Memory B cell (primary cell): ENCODE measurements at regions not wholly inside any gene's neighbourhood (a gene's known extent, or its start where the extent isn't known, plus 50 kb on each side); places are given as distances from the start of the nearest gene placed in this dataset.

Source experiments
- ATAC-seq: fragments of 150-1000 bp; cut with Tn5 transposase; 2 replicates; pipeline ENCODE4 v1.10.0; 2021; ENCODE audit warnings: low read depth, mild to moderate bottlenecking, moderate library complexity
- DNase-seq, 2 donors: peaks; one replicate each; pipeline ENCODE4 v3.0.0; 2022; ENCODE audit warnings: low spot score in 2 of 2
- H3K27ac Mint-ChIP-seq: one replicate; pipeline ENCODE4 v1.8.0; 2022; ENCODE audit warnings: mild to moderate bottlenecking, moderate library complexity, mixed read lengths
- H3K27me3 Mint-ChIP-seq: one replicate; pipeline ENCODE4 v1.8.0; 2022; ENCODE audit warnings: mixed read lengths
- H3K36me3 Mint-ChIP-seq: one replicate; pipeline ENCODE4 v1.8.0; 2022; ENCODE audit warnings: mild to moderate bottlenecking, mixed read lengths
- H3K4me1 Mint-ChIP-seq: one replicate; pipeline ENCODE4 v1.8.0; 2022; ENCODE audit warnings: mixed read lengths
- H3K4me3 Mint-ChIP-seq: one replicate; pipeline ENCODE4 v1.8.0; 2022; ENCODE audit warnings: mild to moderate bottlenecking, moderate library complexity, mixed read lengths
- H3K9me3 Mint-ChIP-seq: one replicate; pipeline ENCODE4 v1.8.0; 2022; ENCODE audit warnings: mixed read lengths

- Mint-ChIP-seq H3K4me1 (no peaks in the 10 kb centered on the region), H3K27me3 (peaks cover 8% of the 10 kb centered on the region), H3K27ac (no peak overlapping the region), H3K36me3 (no peaks in the 10 kb centered on the region), H3K9me3 (peaks cover 4% of the 10 kb centered on the region), H3K4me3 (no peak overlapping the region)
- ATAC-seq (no peak), DNase-seq (no peak)
Measured at GRCh38 chr1:5658340-5659316, 333.6 kb downstream of the NPHP4 start.

- DNase-seq (no peak), ATAC-seq (no peak)
- H3K36me3 Mint-ChIP-seq = peaks cover 2% of the 10 kb centered on the region
- H3K27me3 Mint-ChIP-seq = peaks cover 9% of the 10 kb centered on the region
- no peak overlapping the region for H3K4me3 Mint-ChIP-seq
- H3K4me1 Mint-ChIP-seq = no peaks in the 10 kb centered on the region
- H3K9me3 Mint-ChIP-seq = peaks cover 7% of the 10 kb centered on the region
- H3K27ac Mint-ChIP-seq = no peak overlapping the region
Measured at GRCh38 chr1:5651964-5652821, 340.0 kb downstream of the NPHP4 start.

GRCh38 chr1:5651473-5651872 is 340.8 kb downstream of the NPHP4 start:
- peaks cover 10% of the 10 kb centered on the region for H3K9me3 Mint-ChIP-seq
- no peak overlapping the region for H3K4me3 Mint-ChIP-seq
- H3K27ac Mint-ChIP-seq = no peak overlapping the region
- H3K36me3 Mint-ChIP-seq = peaks cover 5% of the 10 kb centered on the region
- no peak for DNase-seq
- ATAC-seq = no peak
- H3K27me3 Mint-ChIP-seq = peaks cover 14% of the 10 kb centered on the region
- no peaks in the 10 kb centered on the region for H3K4me1 Mint-ChIP-seq

DNA sequence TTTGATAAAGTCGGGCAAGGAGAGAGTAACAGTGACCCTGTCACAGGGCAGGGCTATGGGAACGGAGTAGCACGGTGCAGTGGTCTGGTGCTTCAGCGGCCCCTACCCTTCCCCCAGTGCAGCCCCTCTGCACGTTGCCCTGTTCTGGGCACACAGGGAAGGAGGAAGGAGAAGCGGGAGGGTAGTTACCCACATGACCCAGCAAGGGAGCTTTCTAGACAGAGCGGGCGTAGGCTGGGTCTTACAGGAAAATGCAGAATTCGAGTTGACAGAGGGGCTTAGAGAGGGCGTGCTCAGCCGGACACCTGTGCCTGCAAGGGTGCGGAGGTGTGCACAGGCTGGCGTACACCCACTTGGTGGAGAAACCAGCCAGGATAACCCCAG is 341.2 kb downstream of the NPHP4 start:
- H3K27me3 Mint-ChIP-seq = peaks cover 15% of the 10 kb centered on the region
- H3K27ac Mint-ChIP-seq = no peak overlapping the region
- H3K9me3 Mint-ChIP-seq = peaks cover 13% of the 10 kb centered on the region
- peaks cover 5% of the 10 kb centered on the region for H3K36me3 Mint-ChIP-seq
- H3K4me3 Mint-ChIP-seq = no peak overlapping the region
- no peak for DNase-seq
- no peak for ATAC-seq
- H3K4me1 Mint-ChIP-seq = no peaks in the 10 kb centered on the region

- H3K9me3 Mint-ChIP-seq = peaks cover 11% of the 10 kb centered on the region
- H3K4me3 Mint-ChIP-seq = no peak overlapping the region
- no peaks in the 10 kb centered on the region for H3K4me1 Mint-ChIP-seq
- ATAC-seq (no peak), DNase-seq (no peak)
- H3K36me3 Mint-ChIP-seq = peaks cover 5% of the 10 kb centered on the region
- H3K27me3 Mint-ChIP-seq = peaks cover 16% of the 10 kb centered on the region
- no peak overlapping the region for H3K27ac Mint-ChIP-seq
Measured at GRCh38 chr1:5650283-5651026, 341.8 kb downstream of the NPHP4 start.

DNA sequence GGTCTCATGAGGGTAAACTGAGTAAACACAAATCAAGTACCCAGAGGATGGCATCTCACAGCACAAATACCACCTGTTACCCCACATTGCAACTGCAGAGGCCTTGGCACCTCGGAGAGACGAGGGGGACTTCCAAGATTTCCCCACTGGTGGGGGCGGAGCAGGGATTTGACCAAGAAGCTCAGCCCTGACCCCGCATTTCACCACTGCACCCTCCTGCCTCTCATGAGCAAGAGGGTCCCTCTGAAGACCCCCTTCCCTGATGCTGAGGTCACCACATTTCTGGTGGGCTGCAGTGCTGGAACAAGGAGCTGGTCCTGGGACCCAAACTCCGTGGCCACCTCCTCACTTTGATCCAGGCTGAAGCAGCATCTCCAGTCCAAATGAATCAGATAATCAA is 342.4 kb downstream of the NPHP4 start:
- Mint-ChIP-seq H3K27me3 (peaks cover 16% of the 10 kb centered on the region), H3K9me3 (peaks cover 12% of the 10 kb centered on the region), H3K27ac (no peak overlapping the region), H3K4me1 (no peaks in the 10 kb centered on the region), H3K36me3 (peaks cover 5% of the 10 kb centered on the region), H3K4me3 (no peak overlapping the region)
- no peak for DNase-seq
- ATAC-seq = no peak

GRCh38 chr1:5649166-5649551 is 343.1 kb downstream of the NPHP4 start:
- Mint-ChIP-seq H3K36me3 (peaks cover 5% of the 10 kb centered on the region), H3K27me3 (peaks cover 16% of the 10 kb centered on the region), H3K27ac (no peak overlapping the region), H3K4me1 (no peaks in the 10 kb centered on the region), H3K4me3 (no peak overlapping the region), H3K9me3 (peaks cover 12% of the 10 kb centered on the region)
- ATAC-seq = no peak
- no peak for DNase-seq

DNA sequence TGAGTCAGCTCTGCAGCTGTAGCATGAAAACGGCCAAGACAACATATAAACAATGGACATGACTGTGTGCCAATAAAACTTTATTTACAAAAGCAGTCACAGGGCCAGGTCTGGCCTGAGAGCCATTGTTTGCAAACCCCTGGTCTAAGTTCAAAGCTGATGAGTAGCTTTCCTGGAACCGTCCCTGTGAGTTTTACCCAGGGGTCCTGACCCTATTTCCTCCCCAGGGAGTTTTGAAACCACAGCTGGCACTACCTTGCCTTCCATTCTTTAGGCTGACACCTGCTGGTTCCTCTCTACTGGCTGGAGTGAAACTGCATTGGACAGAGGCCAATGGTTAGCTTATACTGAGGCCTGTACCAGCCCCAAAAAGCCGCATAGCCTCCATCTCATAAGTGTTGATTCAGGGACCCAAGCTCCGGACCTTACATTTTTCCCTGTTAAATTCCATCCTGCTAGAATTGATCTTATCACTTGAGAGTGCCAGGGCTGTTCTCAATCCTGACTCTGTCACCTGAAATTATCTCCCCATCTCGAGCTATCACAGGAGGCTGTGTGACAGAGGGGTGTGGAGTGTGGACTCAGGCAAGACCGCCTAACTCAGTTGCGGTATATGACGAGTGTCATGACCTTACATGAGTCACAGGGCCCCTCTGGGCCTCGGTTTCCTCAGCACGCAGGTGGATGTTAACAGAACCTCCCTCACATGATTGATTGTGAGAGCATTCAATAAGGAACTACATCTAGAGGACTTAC is 343.6 kb downstream of the NPHP4 start:
- H3K27me3 Mint-ChIP-seq = peaks cover 16% of the 10 kb centered on the region
- H3K36me3 Mint-ChIP-seq = peaks cover 5% of the 10 kb centered on the region
- DNase-seq (no peak), ATAC-seq (no peak)
- no peaks in the 10 kb centered on the region for H3K4me1 Mint-ChIP-seq
- H3K4me3 Mint-ChIP-seq = no peak overlapping the region
- peaks cover 12% of the 10 kb centered on the region for H3K9me3 Mint-ChIP-seq
- no peak overlapping the region for H3K27ac Mint-ChIP-seq

DNA sequence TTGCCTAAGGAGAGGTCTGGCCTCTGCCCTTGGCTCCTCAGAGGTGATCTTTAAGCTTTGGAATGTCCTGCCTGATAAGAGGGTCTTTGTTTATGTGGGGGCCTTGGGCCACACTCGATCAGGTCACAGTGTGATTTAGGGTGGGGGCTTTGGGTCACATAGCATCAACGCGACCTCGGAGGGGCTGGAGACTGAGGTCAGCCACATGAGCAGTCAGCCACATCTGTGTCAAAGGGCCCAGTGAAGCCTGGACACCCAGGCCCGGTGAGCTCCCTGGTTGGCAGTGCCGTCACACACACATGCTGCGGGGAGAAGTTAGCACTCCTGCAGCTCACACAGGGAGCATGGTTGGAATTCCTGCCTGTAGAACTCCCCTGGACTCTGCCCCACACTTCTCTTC is 345.0 kb downstream of the NPHP4 start:
- Mint-ChIP-seq H3K4me1 (no peaks in the 10 kb centered on the region), H3K36me3 (peaks cover 3% of the 10 kb centered on the region), H3K4me3 (no peak overlapping the region), H3K27me3 (peaks cover 22% of the 10 kb centered on the region), H3K27ac (no peak overlapping the region), H3K9me3 (peaks cover 9% of the 10 kb centered on the region)
- DNase-seq = no peak
- no peak for ATAC-seq

GRCh38 chr1:5646486-5647149 is 345.6 kb downstream of the NPHP4 start:
- Mint-ChIP-seq H3K36me3 (peaks cover 3% of the 10 kb centered on the region), H3K4me3 (no peak overlapping the region), H3K27me3 (peaks cover 22% of the 10 kb centered on the region), H3K27ac (no peak overlapping the region), H3K4me1 (no peaks in the 10 kb centered on the region), H3K9me3 (peaks cover 9% of the 10 kb centered on the region)
- ATAC-seq (no peak), DNase-seq (no peak)

DNA sequence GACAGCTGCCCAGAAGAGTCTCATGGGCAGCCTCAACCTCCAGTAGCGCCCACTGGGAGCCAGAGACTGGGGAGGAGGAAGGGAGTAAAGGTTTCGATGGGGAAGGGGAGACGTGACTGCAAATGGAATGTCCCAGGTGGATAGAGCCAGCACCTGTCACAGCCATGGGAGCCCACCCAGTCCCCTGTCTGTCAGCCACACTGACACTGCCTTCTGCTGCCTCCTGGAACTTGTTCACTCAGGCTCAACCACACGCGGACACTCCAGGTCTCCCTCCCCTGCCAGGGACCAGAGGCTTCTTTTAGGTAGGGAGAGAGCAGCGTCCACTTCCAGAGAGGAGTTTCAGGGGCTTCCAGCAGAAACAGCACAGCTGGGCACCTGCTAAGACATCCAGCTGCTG is 346.3 kb downstream of the NPHP4 start:
- DNase-seq = no peak
- H3K27me3 Mint-ChIP-seq = peaks cover 20% of the 10 kb centered on the region

GRCh38 chr1:5645135-5645399 is 347.2 kb downstream of the NPHP4 start:
- Mint-ChIP-seq H3K36me3 (peaks cover 3% of the 10 kb centered on the region), H3K27me3 (peaks cover 16% of the 10 kb centered on the region)

More for the DNA sequence above, 346.3 kb downstream of the NPHP4 start:
- peaks cover 3% of the 10 kb centered on the region for H3K36me3 Mint-ChIP-seq
- ATAC-seq = no peak
- H3K4me1 Mint-ChIP-seq = no peaks in the 10 kb centered on the region
- H3K9me3 Mint-ChIP-seq = peaks cover 9% of the 10 kb centered on the region
- no peak overlapping the region for H3K4me3 Mint-ChIP-seq
- no peak overlapping the region for H3K27ac Mint-ChIP-seq

More at GRCh38 chr1:5645135-5645399, 347.2 kb downstream of the NPHP4 start:
- Mint-ChIP-seq H3K4me3 (no peak overlapping the region), H3K9me3 (peaks cover 9% of the 10 kb centered on the region), H3K27ac (no peak overlapping the region), H3K4me1 (no peaks in the 10 kb centered on the region)
- no peak for DNase-seq
- ATAC-seq = no peak
